Heart left ventricle (tissue), 16 donors: ENCODE measurements at regions not wholly inside any gene's neighbourhood (a gene's known extent, or its start where the extent isn't known, plus 50 kb on each side); places are given as distances from the start of the nearest gene placed in this dataset.

Source experiments
- ATAC-seq, 4 donors: fragments of 200-7000 bp; cut with Tn5 transposase; one replicate each; pipeline ENCODE4 v1.9.1; 2020 to 2022; ENCODE audit warnings: moderate library complexity in 4 of 4, mild to moderate bottlenecking in 3 of 4, moderate number of reproducible peaks in 1 of 4
- DNase-seq, 5 donors: peaks; one replicate each; pipeline ENCODE4 v3.0.0-alpha.2; 2020
- H3K27ac ChIP-seq, 12 donors: fragments of 200-600 bp; sonication (generic) in 4 of 12; one replicate each; pipeline versions ENCODE4 v1.5.0 to v1.8.0; 2016 to 2022; ENCODE audit warnings: mild to moderate bottlenecking in 2 of 12
- H3K27me3 ChIP-seq, 9 donors: fragments of 200-600 bp; sonication (generic) in 2 of 9; one replicate each; pipeline versions ENCODE4 v1.5.1 to v1.8.0; 2016 to 2022; ENCODE audit warnings: mild to moderate bottlenecking in 3 of 9
- H3K36me3 ChIP-seq, 9 donors: fragments of 200-600 bp; sonication (generic) in 2 of 9; one replicate each; pipeline versions ENCODE4 v1.5.0 to v1.8.0; 2018 to 2022; ENCODE audit warnings: mild to moderate bottlenecking in 2 of 9
- H3K4me1 ChIP-seq, 12 donors: fragments of 200-600 bp; sonication (generic) in 4 of 12; one replicate each; pipeline versions ENCODE4 v1.5.0 to v1.8.0; 2016 to 2022; ENCODE audit warnings: mild to moderate bottlenecking in 3 of 12
- H3K4me3 ChIP-seq, 12 donors: fragments of 200-600 bp; sonication (generic) in 4 of 12; one replicate each; pipeline versions ENCODE4 v1.5.0 to v1.8.0; 2017 to 2022; ENCODE audit warnings: mild to moderate bottlenecking in 9 of 12, moderate library complexity in 4 of 12
- H3K9me3 ChIP-seq, 12 donors: fragments of 200-600 bp; sonication (generic) in 4 of 12; one replicate each; pipeline versions ENCODE4 v1.5.0 to v1.8.0; 2016 to 2022; ENCODE audit warnings: mild to moderate bottlenecking in 1 of 12
- CTCF ChIP-seq, 12 donors: fragments of 200-600 bp; sonication (generic) in 4 of 12; IDR thresholded peaks; one replicate each; pipeline versions ENCODE4 v1.5.0 to v1.8.0; 2018 to 2022; ENCODE audit warnings: antibody characterized with exemption in 12 of 12, mild to moderate bottlenecking in 5 of 12
- POLR2A ChIP-seq, 2 donors: fragments of 450-650 bp; IDR thresholded peaks; one replicate each; pipeline ENCODE4 v1.6.1; 2017; ENCODE audit warnings: antibody characterized with exemption in 2 of 2, mild to moderate bottlenecking in 2 of 2, moderate library complexity in 2 of 2
- WGBS, 4 donors: extraction: QIAGEN DNeasy Blood & Tissue Kit in 2 of 4; methylation state at CpG; one replicate each; pipeline versions ENCODE4 v1.1.5 to v1.1.7; 2013 to 2018; 5-methylcytosine and 5-hydroxymethylcytosine counted together
- intact Hi-C, 10 donors: fragments of 100-400 bp; cut with DNase I; formaldehyde crosslinking; loops; one replicate each; pipeline versions ENCODE4 v1.11.1 to v1.14.2; 2022
- donor health status: ischemic (EF 13 %, LVEDD 7.1; RV severe dilation, severe dysfunction).
- donor health status: healthy with polysubstance abuse.
- donor health status: DM: no; HTN: yes; CAD: no.
- donor health status: DM: no; HTN: no; CAD: no.
- donor health status: ischemic (EF 25% LVEDD 6.9; RV normal size, moderate dysfunction).
- donor health status: ischemic (EF 25% LVEDD 5.7; RV mildly dilated, moderate dysfunction).
- donor health status: healthy.
- donor health status: DM: yes; HTN: yes; CAD: no.
- donor health status: ischemic (EF 35%, LVEDD 5.7; RV mildly dilated, moderate dysfunction).
- donor health status: nonischemic (EF 11% LVEDD 7.7; RV severe dilation, severe dysfunction).
- donor health status: DM: yes; HTN: yes; CAD: no.
- donor health status: PGD.
- donor health status: ischemic (EF 29% LVEDD 5.4; RV normal size, mild dysfunction).
- donor health status: nonischemic (EF 23%, LVEDD 6.1; RV moderate dilation, normal function).

GRCh38 chr6:63493557-63493956, 78.7 kb upstream of the LOC128125822 start:
- no peak overlapping the region for H3K27ac ChIP-seq
- 27 to 76% (median 51%) methylated on average over 1 of the region's 1 CpG for WGBS, 4 donors
- H3K4me1 ChIP-seq: no peaks in the 10 kb centered on the region
- H3K27me3 ChIP-seq: no peaks in the 10 kb centered on the region
- intact Hi-C loops: no loop called here
- no peak for TF ChIP-seq CTCF (IDR thresholded peaks at IDR 0.05)
- TF ChIP-seq POLR2A (IDR thresholded peaks at IDR 0.05): no peak
- H3K9me3 ChIP-seq: no peaks in the 10 kb centered on the region
- H3K36me3 ChIP-seq: no peaks in the 10 kb centered on the region
- ATAC-seq (no peak), DNase-seq (no peak)
- H3K4me3 ChIP-seq: no peak overlapping the region

- ATAC-seq: no peak
- 68 to 80% (median 75%) methylated on average over 2 of the region's 2 CpGs for WGBS, 4 donors
Measured at GRCh38 chr6:63496361-63496804, 75.9 kb upstream of the LOC128125822 start.

GRCh38 chr6:63502156-63502555, 70.1 kb upstream of the LOC128125822 start:
- H3K36me3 ChIP-seq: no peaks in the 10 kb centered on the region
- no peaks in the 10 kb centered on the region for H3K4me1 ChIP-seq
- DNase-seq (no peak), ATAC-seq (no peak)
- no peaks in the 10 kb centered on the region for H3K9me3 ChIP-seq
- no peak overlapping the region for H3K4me3 ChIP-seq
- intact Hi-C loops: no loop called here
- H3K27ac ChIP-seq: no peak overlapping the region
- TF ChIP-seq CTCF (IDR thresholded peaks at IDR 0.05) (no peak), POLR2A (IDR thresholded peaks at IDR 0.05) (no peak)
- H3K27me3 ChIP-seq: no peaks in the 10 kb centered on the region

More at GRCh38 chr6:63496361-63496804, 75.9 kb upstream of the LOC128125822 start:
- intact Hi-C loops: no loop called here
- no peak overlapping the region for H3K4me3 ChIP-seq
- no peak overlapping the region for H3K27ac ChIP-seq
- no peaks in the 10 kb centered on the region for H3K27me3 ChIP-seq
- no peaks in the 10 kb centered on the region for H3K36me3 ChIP-seq
- no peaks in the 10 kb centered on the region for H3K9me3 ChIP-seq
- TF ChIP-seq POLR2A (IDR thresholded peaks at IDR 0.05) (no peak), CTCF (IDR thresholded peaks at IDR 0.05) (no peak)
- H3K4me1 ChIP-seq: no peaks in the 10 kb centered on the region
- no peak for DNase-seq

- TF ChIP-seq POLR2A (IDR thresholded peaks at IDR 0.05) (no peak), CTCF (IDR thresholded peaks at IDR 0.05) (no peak)
- 81 to 85% (median 83%) methylated on average over 5 of the region's 5 CpGs for WGBS, 4 donors
- Histone ChIP-seq H3K9me3 (no peaks in the 10 kb centered on the region), H3K4me3 (no peak overlapping the region), H3K27ac (no peak overlapping the region), H3K4me1 (no peaks in the 10 kb centered on the region), H3K36me3 (no peaks in the 10 kb centered on the region), H3K27me3 (no peaks in the 10 kb centered on the region)
- DNase-seq (no peak), ATAC-seq (no peak)
- intact Hi-C loops: no loop called here
Measured at GRCh38 chr6:63503199-63503598, 69.1 kb upstream of the LOC128125822 start.
